A673 (cell line): ENCODE measurements at regions not wholly inside any gene's neighbourhood (a gene's known extent, or its start where the extent isn't known, plus 50 kb on each side); places are given as distances from the start of the nearest gene placed in this dataset.

Experiments used
- CTCF ChIP-seq: fragments of 300-800, 200-600 bp; sonication (generic); conservative IDR thresholded peaks from 2 replicates; pipeline ENCODE4 v1.5.1; 2017; ENCODE audit warnings: low read depth, mild to moderate bottlenecking, antibody characterized with exemption, low read length, moderate library complexity, mixed read lengths
- EZH2 ChIP-seq: fragments of 200-600 bp; sonication (generic); IDR thresholded peaks from 2 replicates; pipeline ENCODE4 v1.6.1; 2017; ENCODE audit warnings: borderline replicate concordance, low read depth, mild to moderate bottlenecking, mixed read lengths, antibody characterized with exemption, low read length; ENCODE audit not compliant: poor library complexity, severe bottlenecking

- TF ChIP-seq CTCF (no peak), EZH2 (no peak)
Measured at GRCh38 chr2:3112553-3112952, 265.1 kb downstream of the EIPR1 start.
